HCT116 (cell line): ENCODE measurements at regions not wholly inside any gene's neighbourhood (a gene's known extent, or its start where the extent isn't known, plus 50 kb on each side); places are given as distances from the start of the nearest gene placed in this dataset.

ENCODE experiments used
- ATAC-seq: fragments of 200-7000 bp; cut with Tn5 transposase; 2 replicates; pipeline ENCODE4 v1.9.1; 2020; ENCODE audit warnings: mild to moderate bottlenecking, moderate library complexity
- BruUV-seq: library from RNA; stranded (reverse); fragments of 400-500 nt; replicated peaks from 2 replicates; lab custom pipeline; 2021; lab: Mats Ljungman, UMichigan
- CTCF ChIA-PET: fragments of 300-600 bp; sonication (Branson Sonifier 250); formaldehyde crosslinking; loops from one replicate; lab custom pipeline; 2021; ENCODE audit warnings: antibody characterized with exemption; lab: Charles Lee
- POLR2A ChIA-PET: fragments of 300-600, 350-600 bp; sonication (Branson Sonifier 250); formaldehyde crosslinking; loops from one replicate; lab custom pipeline; 2021; ENCODE audit warnings: antibody characterized with exemption; lab: Charles Lee
- RAD21 ChIA-PET, 2 experiments: fragments of 300-600 bp; sonication (Branson Sonifier 250); formaldehyde crosslinking; loops; one replicate each; lab custom pipeline; 2023; ENCODE audit warnings: low total read pairs in 2 of 2; ENCODE audit not compliant: uncharacterized antibody in 2 of 2, unreplicated experiment in 2 of 2, low non-redundant PET in 1 of 2; lab: Charles Lee
- DNase-seq: peaks from one replicate; pipeline ENCODE4 v3.0.0-alpha.2; 2010; ENCODE audit warnings: low read depth, low spot score
- H2AFZ ChIP-seq: fragments of 200-600 bp; shearing (Covaris generic), sonication (generic); 2 replicates; pipeline ENCODE4 v1.6.1; 2017; ENCODE audit warnings: low read depth, mixed run types, mixed read lengths, antibody characterized with exemption, low read length; ENCODE audit not compliant: poor library complexity, severe bottlenecking
- H3K27ac ChIP-seq: 2 replicates; pipeline ENCODE4 v1.5.1; 2012; ENCODE audit warnings: low read depth, low read length
- H3K27me3 ChIP-seq: fragments of 200-600 bp; sonication (generic); 2 replicates; pipeline ENCODE4 v1.6.1; 2016; ENCODE audit warnings: mixed run types, low read length, mixed read lengths; ENCODE audit not compliant: insufficient read depth
- H3K36me3 ChIP-seq, 2 experiments: fragments of 200-500 bp in 1 of 2; fragments of 200-600 bp in 1 of 2; sonication (Bioruptor generic) in 1 of 2; sonication (generic) in 1 of 2; 2 replicates each; pipeline versions ENCODE4 v1.5.1 to v1.6.1; 2014 to 2016; ENCODE audit warnings: low read length in 2 of 2, inconsistent platforms in 1 of 2, mixed read lengths in 1 of 2, mixed run types in 1 of 2; ENCODE audit not compliant: insufficient read depth in 2 of 2, control insufficient read depth in 1 of 2
- H3K4me1 ChIP-seq, 2 experiments: fragments of 200-600 bp in 1 of 2; sonication (generic) in 1 of 2; 2 replicates each; pipeline versions ENCODE4 v1.5.1 to v1.6.1; 2012 to 2017; ENCODE audit warnings: low read length in 2 of 2, inconsistent platforms in 1 of 2, mild to moderate bottlenecking in 1 of 2, mixed read lengths in 1 of 2, mixed run types in 1 of 2, moderate library complexity in 1 of 2; ENCODE audit not compliant: insufficient read depth in 2 of 2, control insufficient read depth in 1 of 2
- H3K4me2 ChIP-seq: fragments of 200-600 bp; sonication (generic); 2 replicates; pipeline ENCODE4 v1.6.1; 2017; ENCODE audit warnings: mixed run types, low read length, mixed read lengths
- H3K4me3 ChIP-seq, 2 experiments: fragments of 200-600 bp in 1 of 2; sonication (generic) in 1 of 2; replicated peaks in 1 of 2; 2 replicates each; pipeline ENCODE4 v1.5.1; 2011 to 2016; ENCODE audit warnings: low read length in 2 of 2, control low read depth in 1 of 2, low read depth in 1 of 2, mild to moderate bottlenecking in 1 of 2, mixed read lengths in 1 of 2, mixed run types in 1 of 2
- H3K79me2 ChIP-seq: fragments of 200-600 bp; sonication (generic); 2 replicates; pipeline ENCODE4 v1.6.1; 2017; ENCODE audit warnings: mild to moderate bottlenecking, mixed run types, low read length, moderate library complexity, mixed read lengths; ENCODE audit not compliant: insufficient read depth
- H3K9ac ChIP-seq: fragments of 200-600 bp; sonication (generic); 2 replicates; pipeline ENCODE4 v1.6.1; 2016; ENCODE audit warnings: low read length, mixed read lengths
- H3K9me2 ChIP-seq: fragments of 200-600 bp; sonication (generic), shearing (Covaris generic); 2 replicates; pipeline ENCODE4 v1.6.1; 2017; ENCODE audit warnings: mixed run types, mild to moderate bottlenecking, moderate library complexity; ENCODE audit not compliant: insufficient read depth
- H3K9me3 ChIP-seq, 2 experiments: fragments of 200-500 bp in 1 of 2; fragments of 200-600 bp in 1 of 2; sonication (Bioruptor generic) in 1 of 2; sonication (generic) in 1 of 2; 2 replicates each; pipeline ENCODE4 v1.6.1; 2014 to 2017; ENCODE audit warnings: low read length in 2 of 2, mixed read lengths in 2 of 2, inconsistent platforms in 1 of 2, low read depth in 1 of 2, mild to moderate bottlenecking in 1 of 2, mixed run types in 1 of 2, moderate library complexity in 1 of 2; ENCODE audit not compliant: control insufficient read depth in 1 of 2, insufficient read depth in 1 of 2
- H4K20me1 ChIP-seq: fragments of 200-600 bp; sonication (generic), shearing (Covaris generic); 2 replicates; pipeline ENCODE4 v1.6.1; 2017; ENCODE audit warnings: mixed run types, mild to moderate bottlenecking, moderate library complexity; ENCODE audit not compliant: insufficient read depth
- CBX3 ChIP-seq: IDR thresholded peaks from 2 replicates; pipeline ENCODE4 v1.6.1; 2012; ENCODE audit warnings: low read depth
- CEBPB ChIP-seq: IDR thresholded peaks from 2 replicates; pipeline ENCODE4 v1.6.1; 2012; ENCODE audit warnings: low read depth
- EGR1 ChIP-seq: IDR thresholded peaks from 2 replicates; pipeline ENCODE4 v1.6.1; 2012; ENCODE audit warnings: low read depth
- EZH2 ChIP-seq: fragments of 200-600 bp; sonication (generic); IDR thresholded peaks from 2 replicates; pipeline ENCODE4 v1.6.1; 2017; ENCODE audit warnings: antibody characterized with exemption, mixed run types
- EZH2phosphoT487 ChIP-seq: fragments of 200-600 bp; IDR thresholded peaks from 2 replicates; pipeline ENCODE4 v1.6.1; 2018; ENCODE audit warnings: antibody characterized with exemption, borderline replicate concordance
- FOSL1 ChIP-seq: IDR thresholded peaks from 2 replicates; pipeline ENCODE4 v1.6.1; 2012; ENCODE audit warnings: low read depth
- POLR2AphosphoS5 ChIP-seq: IDR thresholded peaks from 2 replicates; pipeline ENCODE4 v1.6.1; 2011; ENCODE audit warnings: mild to moderate bottlenecking, low read depth, low read length, moderate library complexity
- SIN3A ChIP-seq: IDR thresholded peaks from 2 replicates; pipeline ENCODE4 v1.6.1; 2012; ENCODE audit warnings: low read depth
- SP1 ChIP-seq: IDR thresholded peaks from 2 replicates; pipeline ENCODE4 v1.6.1; 2012; ENCODE audit warnings: low read depth
- SRF ChIP-seq: IDR thresholded peaks from 2 replicates; pipeline ENCODE4 v1.6.1; 2012; ENCODE audit warnings: low read depth
- TCF7L2 ChIP-seq: IDR thresholded peaks from 2 replicates; pipeline ENCODE4 v1.7.0; 2011; ENCODE audit warnings: borderline replicate concordance, inconsistent platforms; ENCODE audit not compliant: insufficient read depth, insufficient read length; ENCODE audit errors: extremely low read depth
- YY1 ChIP-seq: IDR thresholded peaks from 2 replicates; pipeline ENCODE4 v1.6.1; 2011; ENCODE audit warnings: low read length, low read depth, moderate library complexity, mild to moderate bottlenecking; ENCODE audit not compliant: insufficient replicate concordance; ENCODE audit errors: extremely low read depth
- ZNF274 ChIP-seq: fragments of 200-500 bp; sonication (Bioruptor generic); IDR thresholded peaks from 2 replicates; pipeline ENCODE4 v1.6.1; 2014; ENCODE audit warnings: mild to moderate bottlenecking, low read depth, low read length, inconsistent platforms
- intact Hi-C: fragments of 100-400 bp; cut with micrococcal nuclease; formaldehyde crosslinking; loops from 2 replicates; pipeline ENCODE4 v1.10.0; 2022
- TF ChIP-seq, protein P1 (sequence below): IDR thresholded peaks from 2 replicates; pipeline ENCODE4 v1.6.1; 2012; ENCODE audit warnings: low read depth
- TF ChIP-seq, protein P2 (sequence below): IDR thresholded peaks from 2 replicates; pipeline ENCODE4 v1.6.1; 2012

DNA sequence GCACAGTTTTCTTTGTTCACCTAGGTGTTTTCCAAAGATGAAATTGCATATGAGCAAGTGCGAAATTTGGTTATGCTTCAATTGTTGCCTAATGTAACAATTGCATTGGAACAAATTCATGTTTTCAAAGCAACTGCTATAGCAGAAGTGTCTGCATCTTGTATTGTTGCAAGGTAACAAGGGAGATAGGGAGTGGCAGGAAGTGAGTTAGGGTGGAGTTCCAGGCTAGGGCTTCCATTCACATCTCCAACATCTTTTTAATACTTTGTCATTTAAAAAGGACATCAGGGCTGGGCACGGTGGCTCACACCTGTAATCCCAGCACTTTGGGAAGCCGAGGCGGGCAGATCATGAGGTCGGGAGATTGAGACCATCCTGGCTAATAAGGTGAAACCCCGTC, 312.3 kb upstream of the E2F7 start:
- Histone ChIP-seq H4K20me1 (no peaks in the 10 kb centered on the region), H3K9ac (no peak overlapping the region), H3K4me3 (no peak overlapping the region), H3K79me2 (no peaks in the 10 kb centered on the region), H2AFZ (no peak overlapping the region), H3K4me1 (no peaks in the 10 kb centered on the region), H3K9me2 (no peaks in the 10 kb centered on the region), H3K9me3 (no peaks in the 10 kb centered on the region), H3K27me3 (no peaks in the 10 kb centered on the region), H3K27ac (no peak overlapping the region), H3K4me2 (no peak overlapping the region), H3K36me3 (no peaks in the 10 kb centered on the region)
- ChIA-PET POLR2A (no interaction called here), CTCF (no interaction called here), RAD21 (no interaction called here)
- no peak for ATAC-seq
- DNase-seq = no peak
- BruUV-seq = no TSS peak
- intact Hi-C loops = no loop called here
- TF ChIP-seq EGR1 (no peak), SRF (no peak), EZH2phosphoT487 (no peak), YY1 (no peak), SIN3A (no peak), EZH2 (no peak), ZNF274 (no peak), SP1 (no peak), CEBPB (no peak), TCF7L2 (no peak), CBX3 (no peak), POLR2AphosphoS5 (no peak), FOSL1 (no peak)
- TF ChIP-seq, protein P1, sequence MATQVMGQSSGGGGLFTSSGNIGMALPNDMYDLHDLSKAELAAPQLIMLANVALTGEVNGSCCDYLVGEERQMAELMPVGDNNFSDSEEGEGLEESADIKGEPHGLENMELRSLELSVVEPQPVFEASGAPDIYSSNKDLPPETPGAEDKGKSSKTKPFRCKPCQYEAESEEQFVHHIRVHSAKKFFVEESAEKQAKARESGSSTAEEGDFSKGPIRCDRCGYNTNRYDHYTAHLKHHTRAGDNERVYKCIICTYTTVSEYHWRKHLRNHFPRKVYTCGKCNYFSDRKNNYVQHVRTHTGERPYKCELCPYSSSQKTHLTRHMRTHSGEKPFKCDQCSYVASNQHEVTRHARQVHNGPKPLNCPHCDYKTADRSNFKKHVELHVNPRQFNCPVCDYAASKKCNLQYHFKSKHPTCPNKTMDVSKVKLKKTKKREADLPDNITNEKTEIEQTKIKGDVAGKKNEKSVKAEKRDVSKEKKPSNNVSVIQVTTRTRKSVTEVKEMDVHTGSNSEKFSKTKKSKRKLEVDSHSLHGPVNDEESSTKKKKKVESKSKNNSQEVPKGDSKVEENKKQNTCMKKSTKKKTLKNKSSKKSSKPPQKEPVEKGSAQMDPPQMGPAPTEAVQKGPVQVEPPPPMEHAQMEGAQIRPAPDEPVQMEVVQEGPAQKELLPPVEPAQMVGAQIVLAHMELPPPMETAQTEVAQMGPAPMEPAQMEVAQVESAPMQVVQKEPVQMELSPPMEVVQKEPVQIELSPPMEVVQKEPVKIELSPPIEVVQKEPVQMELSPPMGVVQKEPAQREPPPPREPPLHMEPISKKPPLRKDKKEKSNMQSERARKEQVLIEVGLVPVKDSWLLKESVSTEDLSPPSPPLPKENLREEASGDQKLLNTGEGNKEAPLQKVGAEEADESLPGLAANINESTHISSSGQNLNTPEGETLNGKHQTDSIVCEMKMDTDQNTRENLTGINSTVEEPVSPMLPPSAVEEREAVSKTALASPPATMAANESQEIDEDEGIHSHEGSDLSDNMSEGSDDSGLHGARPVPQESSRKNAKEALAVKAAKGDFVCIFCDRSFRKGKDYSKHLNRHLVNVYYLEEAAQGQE = no peak
- TF ChIP-seq, protein P2, sequence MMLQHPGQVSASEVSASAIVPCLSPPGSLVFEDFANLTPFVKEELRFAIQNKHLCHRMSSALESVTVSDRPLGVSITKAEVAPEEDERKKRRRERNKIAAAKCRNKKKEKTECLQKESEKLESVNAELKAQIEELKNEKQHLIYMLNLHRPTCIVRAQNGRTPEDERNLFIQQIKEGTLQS = no peak
